T1000 (cell line): ENCODE measurements at regions not wholly inside any gene's neighbourhood (a gene's known extent, or its start where the extent isn't known, plus 50 kb on each side); places are given as distances from the start of the nearest gene placed in this dataset.

Experiments used
- DNase-seq: peaks from one replicate; lab custom pipeline; 2025; ENCODE audit warnings: mixed read lengths; lab: John Stamatoyannopoulos, UW

DNA sequence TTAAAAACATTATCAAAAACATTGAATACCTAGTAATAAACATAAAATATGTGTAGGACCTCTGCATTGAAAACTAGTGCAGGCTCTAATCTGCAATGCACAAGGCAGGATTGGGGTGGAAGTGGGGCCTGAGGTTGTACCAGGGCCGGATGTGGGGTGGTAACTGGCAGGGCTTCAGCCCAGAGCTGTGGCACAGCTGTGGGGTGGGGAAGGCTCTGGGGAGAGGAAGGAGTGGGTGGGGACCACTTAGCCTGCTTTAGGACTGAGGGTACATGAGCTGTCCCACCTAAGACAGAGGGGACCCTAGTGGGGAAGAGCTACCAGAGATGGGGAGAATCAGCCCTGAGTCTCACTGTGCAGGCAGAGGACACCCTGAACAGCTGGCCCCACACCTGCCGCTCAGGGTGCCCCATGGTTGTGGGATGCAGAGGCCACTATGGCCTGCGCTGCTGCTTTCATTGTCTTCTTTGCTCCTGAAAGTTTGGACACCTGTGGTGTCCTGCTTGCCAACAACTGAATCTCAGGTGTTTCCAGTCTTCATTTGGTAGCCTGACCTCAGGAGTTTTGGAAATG is 311.4 kb downstream of the TLE4 start:
- no peak for DNase-seq

DNA sequence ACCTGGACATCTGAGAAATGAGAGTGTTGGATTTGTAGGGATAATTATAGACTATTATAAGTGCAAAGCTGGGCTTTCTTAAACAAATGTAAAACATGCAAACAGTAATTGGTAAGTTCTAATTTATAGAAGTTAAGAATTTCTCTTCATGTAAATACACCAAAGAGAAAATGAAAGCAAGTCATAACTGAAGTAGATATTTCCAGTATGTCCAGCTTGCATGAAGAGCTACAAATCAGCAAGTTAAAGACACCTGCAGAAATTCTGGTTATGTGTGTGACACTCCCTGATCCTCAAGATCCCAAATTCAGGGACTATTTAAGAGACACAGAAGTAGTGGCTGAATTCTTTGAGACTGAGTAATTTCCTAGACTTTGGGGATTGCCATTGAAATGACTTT is 308.9 kb downstream of the TLE4 start:
- no peak for DNase-seq

DNA sequence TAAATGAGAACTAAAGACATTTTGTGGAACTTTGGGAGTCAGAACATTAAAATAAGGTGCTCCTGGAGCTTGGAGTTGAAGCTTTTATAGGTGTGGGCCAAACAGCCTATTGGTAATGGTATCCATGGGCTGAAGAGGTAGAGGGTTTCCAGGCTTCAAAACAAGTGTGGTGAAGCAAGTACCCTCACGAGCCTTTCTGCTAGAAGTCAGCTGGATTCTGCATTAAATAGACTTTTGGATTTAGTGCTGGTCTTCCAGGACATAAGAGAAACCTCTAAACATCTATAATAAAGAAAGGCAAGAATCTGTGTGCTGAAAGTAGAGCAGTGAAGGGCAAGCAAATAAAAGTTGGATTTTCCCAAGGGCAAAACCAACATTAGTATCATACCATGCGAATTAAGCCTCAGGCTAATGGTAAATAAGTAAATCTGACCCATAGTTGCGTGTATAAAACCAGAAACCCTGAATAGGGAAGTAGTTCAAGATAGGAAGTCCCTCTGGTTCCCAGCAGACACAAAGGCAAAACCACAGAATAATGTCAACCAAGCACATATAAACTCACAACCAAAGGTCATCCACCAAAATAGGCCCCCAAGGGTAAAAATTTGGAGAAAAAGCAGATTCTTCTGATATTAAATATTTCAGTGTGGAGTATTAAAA is 306.3 kb downstream of the TLE4 start:
- DNase-seq: no peak

DNA sequence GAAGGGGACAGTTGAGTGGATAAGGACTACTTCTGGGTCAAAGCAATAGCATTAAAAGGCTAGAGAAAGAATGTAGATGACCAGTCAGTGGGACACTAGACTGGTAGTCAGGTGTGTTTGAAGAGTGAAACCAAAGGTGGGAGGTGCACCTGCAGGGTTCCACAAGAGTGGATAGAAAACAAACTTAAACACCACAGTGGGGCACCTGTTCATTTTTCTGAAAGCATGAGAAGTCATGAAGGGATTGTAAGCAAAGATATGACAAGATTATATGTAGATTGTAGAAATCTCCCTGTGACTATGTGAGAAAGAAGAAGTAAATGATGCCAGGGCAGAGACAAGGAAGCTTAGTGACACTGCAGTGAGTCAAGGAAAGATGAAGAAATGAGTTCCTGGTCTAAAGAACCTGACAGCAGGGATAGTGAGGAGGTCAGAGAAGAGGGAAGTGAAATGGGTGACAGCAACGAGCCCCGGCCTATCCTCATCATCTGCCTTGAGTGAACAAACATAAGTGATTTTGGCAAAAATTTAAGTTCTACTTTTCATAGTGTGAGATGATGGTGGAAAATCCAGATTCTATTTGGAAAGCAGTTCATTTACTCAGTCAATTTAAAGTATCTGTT is 296.9 kb downstream of the TLE4 start:
- no peak for DNase-seq

DNA sequence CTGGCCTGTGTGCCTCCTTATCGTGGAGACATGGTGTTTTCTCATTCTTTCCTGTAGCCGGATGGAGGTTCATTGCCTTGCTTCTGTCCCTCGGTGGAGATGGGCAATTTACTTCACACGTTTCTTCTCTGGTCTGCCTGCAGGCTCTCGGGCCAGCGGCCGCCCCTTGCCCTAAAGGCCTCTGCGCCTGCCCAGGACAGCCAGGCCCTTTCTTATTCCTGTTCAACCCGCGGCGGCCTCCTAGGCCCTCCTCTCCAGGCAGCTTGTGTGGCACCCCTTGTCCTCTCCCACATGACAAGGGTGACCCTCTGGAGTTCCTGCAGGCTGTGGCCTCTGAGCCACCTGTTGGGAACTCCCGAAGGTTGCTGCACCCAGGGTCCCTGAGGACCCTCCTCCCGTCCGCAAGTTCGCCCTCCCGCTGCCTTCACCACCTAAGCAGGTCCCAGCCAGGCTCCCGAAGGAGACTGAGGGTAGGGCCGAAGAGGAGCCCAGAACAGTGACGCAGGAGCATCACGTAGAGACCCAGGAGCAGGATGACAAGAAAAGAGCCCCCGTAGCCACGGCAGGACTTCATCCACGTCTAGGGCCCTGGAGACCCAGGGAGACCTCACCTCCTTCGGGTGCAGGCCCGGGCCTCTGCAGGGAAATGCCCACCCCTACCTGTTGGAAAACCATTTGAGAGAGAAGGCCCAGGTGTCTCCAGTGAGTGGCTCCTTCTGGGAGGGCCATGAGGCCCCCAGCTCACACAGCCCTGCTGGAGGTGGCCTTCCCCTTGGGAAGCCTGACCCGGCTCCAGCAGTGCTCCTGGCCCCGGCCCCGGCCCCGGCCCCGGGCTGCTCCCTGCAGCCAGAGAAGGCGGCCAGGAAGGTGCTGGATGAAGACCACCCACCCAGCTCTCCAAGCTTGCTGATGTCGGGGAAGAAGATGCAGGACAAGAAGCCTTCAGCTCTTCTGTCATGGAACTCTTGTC is 291.4 kb downstream of the TLE4 start:
- DNase-seq: no peak

DNA sequence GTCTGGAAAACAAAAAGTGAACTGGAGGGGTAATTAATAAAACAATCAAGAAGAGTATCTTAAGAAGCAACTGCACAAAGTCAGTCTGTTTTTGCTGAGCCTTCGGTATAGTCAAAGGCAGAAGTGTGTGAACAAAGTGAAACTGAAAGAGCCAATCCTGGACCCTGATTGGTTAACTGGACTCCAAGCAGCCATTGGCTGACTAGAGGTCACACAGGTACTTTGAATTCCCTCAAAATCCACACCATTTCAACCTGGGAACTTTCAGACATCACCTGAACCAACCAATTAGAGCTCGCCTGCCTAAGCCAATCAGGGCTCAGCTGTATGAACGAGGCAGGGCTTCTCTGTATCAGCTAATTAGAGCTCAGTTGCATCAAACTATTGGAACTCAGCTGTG is 286.7 kb downstream of the TLE4 start:
- no peak for DNase-seq

DNA sequence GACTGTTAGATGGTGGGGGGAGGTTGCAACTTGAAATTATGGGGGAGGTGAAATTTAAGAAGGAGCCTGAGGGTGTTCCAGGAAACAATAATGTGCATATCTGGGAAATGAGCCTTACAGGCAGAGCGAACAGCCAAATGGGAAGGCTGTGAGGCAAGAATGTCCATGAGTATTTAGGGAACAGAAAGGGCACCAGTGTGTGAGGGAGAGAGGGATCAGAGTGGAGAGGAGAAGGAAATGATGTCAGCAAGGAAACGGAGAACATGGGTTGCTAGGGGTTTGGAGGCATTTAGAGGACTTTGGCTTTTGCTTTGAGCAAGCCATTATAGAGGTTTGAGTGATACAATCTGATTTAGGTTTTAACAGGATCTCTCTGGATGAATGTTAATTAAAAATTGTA is 285.4 kb downstream of the TLE4 start:
- no peak for DNase-seq

DNA sequence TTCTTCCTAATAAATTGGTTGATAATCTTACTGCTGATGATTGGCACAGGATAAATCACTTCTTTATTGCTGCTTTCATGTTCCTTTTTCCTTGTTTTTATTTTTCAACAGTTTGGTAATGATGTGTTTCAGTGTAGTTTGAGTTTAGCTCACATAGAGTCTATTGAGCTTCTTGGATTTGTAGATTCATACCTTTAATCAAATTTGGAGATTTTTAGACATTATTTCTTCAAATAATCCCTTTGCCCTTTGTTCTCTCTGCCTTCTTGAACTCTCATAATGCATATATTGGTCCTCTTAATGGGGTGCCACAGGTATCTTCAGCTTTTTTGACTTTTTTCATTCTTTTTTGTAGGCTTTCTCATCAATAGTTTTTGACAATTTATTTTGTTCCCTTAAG is 275.3 kb downstream of the TLE4 start:
- no peak for DNase-seq

DNA sequence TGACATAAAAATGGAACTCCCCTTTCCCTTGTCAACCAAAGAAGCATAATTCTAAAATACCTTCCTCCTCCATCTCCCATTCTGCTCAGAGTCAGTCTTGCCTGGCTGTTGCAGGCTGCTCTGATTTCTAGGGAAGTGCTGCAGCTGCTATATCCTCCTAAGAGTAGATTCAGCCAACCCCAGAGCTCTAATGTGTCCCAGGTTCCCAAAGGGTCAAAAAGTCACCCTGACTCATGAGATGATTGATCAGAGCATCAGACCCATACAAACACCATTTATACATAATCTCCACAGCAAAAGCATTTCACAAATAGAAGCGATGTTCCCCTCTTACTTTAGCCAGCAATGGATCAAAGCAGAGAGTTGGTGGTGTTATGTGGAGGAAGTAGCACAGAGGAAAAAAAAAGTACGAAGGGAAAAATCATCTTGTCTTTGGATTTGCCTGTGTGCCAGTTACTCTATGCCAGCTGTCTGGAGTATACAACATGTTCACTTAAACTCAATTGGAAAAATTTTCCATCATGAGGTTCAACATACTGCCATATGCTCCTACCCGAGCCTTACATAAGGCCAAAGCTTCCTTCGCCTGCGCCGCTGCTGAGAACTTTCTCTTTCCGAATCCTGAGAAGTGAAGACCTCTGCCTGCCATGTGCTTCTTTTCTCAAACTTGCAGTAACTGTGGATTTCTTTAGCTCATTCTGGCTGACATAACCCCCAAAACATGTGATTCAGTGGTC is 258.0 kb downstream of the TLE4 start:
- DNase-seq: no peak

DNA sequence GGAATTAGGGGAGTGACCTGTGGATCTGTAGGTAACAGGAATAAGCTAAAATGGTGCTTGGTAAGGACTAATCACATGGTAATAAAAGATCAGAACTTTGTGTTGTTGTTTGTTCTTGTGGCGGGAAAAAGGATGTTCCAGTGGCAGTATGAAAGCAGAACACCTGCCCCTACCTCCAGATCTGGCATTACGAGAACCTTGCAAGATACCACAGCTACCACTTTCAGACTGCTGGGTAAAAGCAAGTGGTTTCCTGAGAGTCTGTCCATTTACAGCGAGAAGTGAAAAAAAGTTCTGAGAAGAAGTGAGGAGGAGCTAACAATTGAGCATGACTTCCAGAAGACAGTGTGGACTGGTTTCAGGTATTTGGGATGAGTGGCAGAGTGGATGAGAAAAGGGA is 252.5 kb downstream of the TLE4 start:
- no peak for DNase-seq

DNA sequence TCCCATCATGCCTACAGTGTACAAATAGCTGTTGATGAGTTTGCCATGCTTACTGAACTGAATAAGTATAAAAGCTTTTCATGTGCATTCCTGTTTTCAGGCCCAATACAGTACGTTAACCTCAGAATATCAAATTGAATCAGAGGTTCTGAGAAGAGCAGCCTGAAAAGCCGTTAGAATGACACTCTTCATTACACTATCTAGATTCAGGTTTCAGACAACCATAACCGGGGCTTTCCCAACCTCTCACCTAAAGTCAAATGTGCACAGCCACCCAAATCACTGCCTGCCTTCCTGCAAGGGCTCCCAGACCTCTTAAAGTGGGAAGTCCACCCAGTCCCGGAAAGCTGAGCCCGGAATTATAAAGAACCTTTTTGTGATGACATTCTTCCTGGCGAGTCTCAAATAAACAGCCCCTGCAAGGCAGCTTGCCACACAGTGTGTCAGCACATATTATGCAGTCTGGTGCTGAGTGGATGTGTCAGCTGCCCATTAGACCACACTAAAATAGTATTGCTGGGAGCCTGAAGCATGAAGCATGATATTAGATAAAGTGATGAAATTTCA is 245.8 kb downstream of the TLE4 start:
- DNase-seq: no peak

DNA sequence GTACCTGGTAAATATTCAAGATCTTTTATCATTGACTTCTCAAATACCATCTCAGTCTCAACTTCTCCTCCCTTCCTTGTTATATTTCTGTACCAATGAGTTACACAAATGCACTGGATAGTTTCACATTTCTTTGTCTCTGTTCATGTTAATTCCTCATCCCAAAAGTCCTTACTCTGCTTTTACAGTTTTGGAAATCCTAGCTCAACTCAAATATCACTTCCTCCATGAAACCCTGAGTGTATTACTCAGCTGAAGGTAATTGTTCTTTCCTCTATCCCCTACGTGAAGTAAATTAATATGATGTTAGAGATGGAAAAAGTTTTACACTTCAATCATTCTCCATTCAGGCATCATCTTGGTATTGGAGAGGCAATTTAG is 241.5 kb downstream of the TLE4 start:
- no peak for DNase-seq

DNA sequence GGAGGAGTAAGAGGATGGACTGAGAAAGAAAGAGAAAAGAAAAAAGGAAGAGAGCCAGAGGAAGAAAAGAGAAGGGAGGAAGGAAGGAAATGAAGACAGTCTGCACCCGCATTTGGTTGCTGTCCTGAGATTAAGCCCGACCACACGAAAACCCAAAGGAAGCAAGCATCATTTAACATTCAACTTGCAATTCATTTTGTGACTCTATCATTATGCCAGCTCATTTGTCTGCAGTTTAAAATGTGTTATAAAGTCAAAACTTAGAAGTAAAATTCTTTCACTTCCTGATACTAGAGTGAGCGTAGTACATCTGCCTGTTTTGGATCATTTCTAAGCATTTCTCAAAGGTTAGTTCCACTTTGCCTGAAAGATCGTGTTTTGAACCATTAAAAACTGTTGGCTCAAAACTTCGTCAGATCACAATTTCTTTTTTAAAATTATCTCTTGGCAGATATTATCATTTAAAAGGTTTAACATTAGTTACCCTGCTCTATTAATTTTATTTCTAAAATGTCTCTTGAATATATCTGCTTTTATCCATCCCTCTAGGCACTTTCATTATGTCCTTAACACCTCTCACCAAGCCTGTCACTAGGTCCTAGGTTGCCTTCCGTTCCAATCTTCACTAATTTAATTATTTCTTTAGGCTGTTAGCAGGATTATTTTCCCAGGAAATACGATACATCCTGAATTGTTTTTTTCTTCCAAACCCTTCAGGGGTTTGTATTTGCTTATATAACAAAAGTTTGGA is 240.9 kb downstream of the TLE4 start:
- no peak for DNase-seq

DNA sequence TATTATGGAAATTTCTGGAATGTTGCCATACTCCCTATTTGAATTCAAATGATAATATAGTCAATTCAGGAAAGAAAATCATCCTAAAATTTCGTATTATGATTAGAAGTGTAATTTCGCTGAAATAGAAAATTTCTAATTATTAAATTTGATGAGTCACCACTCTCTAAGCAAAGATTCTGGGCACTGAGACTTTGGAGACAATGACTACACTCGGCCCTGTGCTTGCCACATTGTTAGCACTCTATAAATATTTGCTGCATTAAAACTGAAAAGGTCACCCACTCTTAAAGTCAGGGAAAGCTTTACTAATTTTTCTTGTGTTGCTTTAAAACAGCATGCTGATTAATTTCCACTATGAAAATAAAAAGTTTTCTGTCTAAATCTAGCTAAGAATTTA is 240.3 kb downstream of the TLE4 start:
- DNase-seq: no peak

DNA sequence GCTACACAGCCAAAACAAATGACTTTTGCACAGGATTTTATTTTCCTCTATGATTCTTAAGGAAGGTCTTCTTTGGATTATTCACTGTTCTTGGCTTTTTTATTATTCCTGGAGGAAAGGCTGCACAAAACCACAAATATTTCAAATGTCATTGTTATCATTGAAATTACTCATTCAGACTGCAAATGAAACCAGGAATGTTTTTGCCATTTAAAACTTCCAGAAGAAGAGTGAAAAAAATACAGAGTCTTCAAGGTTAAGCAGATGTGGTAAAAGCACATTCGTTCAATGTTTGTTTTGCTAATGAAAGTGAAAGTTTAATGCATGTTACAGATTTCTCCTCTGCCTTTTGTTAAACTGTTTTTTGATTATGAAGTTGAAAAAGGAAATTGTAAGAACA is 238.2 kb downstream of the TLE4 start:
- DNase-seq: no peak

DNA sequence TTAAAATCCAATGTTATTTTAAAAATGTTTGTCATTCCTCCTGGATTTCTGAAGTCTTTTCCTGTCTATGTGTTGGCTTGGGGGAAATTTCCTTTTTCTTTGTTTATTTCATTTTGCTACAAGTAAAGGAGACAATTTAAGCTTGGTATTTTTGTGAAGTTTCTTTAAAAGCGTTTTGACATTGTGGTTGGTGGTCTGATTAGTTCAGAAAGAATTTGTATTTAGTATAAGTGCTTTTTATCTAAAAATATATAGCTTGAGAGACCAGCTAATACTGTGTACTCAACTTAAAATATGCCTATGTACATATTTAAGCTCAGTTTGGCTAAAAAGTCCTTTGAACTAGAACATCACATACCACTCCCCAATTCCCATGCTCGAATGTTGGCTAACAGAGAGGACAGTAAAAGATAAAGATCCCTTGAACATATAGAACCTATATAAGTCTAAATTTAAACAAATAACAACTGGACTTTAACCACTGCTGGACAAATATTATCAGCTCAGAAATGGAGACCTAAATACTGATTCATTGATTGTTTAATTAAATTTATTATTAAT is 237.6 kb downstream of the TLE4 start:
- no peak for DNase-seq

DNA sequence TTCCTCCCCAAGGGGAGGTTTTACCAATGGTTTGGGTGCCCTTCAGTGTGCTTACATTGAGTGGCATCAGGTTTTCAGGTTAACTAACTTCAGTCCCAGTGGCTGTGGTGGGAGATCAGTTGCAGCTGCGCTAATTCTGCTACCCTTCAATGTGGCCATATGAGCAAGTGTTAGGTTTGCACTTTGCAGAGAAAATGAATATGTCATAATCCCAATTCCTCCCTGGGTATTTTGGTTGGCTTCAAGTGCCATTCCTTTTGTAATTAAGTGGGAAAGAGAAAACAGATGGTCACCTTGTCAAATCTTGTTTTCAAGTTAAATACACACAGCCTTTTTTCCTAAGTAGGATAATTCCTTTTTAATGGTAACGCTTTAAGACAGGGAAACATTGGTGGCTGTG is 236.2 kb downstream of the TLE4 start:
- no peak for DNase-seq

DNA sequence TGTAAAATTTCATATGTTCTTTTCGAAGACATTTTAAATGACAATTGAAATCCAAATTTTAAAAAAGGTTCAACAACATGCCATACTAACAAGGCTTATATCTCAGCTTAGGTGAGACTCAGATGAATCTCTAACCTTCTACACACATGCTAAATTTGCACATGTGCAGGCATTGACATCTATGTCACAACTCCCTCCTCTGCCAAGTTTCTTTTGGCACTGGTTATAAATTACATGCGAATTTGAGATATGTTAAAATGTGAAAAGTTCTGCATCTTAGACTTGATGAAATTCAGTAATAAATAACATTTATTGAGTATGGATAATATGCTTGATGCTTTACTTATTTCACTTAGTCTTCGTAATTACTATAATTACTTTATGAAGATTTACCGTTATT is 234.3 kb downstream of the TLE4 start:
- no peak for DNase-seq

DNA sequence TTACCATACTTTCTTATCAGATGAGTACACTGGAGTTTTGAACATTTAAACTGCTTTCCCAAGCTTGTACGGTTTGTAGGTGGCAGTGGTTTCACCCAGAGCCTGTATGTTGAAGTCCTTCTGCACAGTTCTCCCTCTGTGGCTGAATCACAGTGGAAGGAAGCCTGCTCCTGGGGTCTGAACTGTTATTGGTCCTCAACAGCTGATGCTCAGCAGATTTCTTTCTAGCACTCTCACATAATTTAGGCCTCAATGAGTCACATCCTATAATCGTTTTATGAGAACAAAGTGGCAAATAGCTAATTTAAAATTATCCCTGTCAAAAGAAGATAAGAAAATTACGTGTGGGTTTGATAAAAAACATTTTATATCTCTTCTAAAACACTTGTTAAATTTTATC is 229.7 kb downstream of the TLE4 start:
- no peak for DNase-seq

DNA sequence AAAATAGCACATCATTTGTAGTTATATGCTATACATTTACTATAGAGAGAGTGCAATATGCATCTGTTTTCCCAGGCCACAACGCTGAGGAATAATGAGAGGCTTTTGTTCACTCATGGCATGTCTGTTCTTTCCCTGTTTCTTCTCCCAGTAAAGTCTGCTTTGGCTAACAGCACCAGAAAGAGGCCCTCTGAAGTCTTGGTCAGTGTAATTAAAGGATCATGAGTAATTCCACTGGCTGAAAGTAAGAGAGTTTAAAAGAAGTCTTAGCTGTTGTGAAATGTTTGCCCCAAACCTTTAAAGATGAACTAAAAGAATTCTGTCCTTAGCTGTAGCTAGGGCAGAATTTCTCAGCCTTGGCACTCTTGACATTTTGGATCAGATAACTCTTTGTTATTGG is 228.8 kb downstream of the TLE4 start:
- no peak for DNase-seq
